OCI-LY1 (cell line): ENCODE measurements at regions not wholly inside any gene's neighbourhood (a gene's known extent, or its start where the extent isn't known, plus 50 kb on each side); places are given as distances from the start of the nearest gene placed in this dataset.

ENCODE experiments used
- CTCF ChIP-seq: fragments of 200-600 bp; sonication (generic), shearing (Covaris generic); IDR thresholded peaks from 2 replicates; pipeline ENCODE4 v1.5.1; 2017; ENCODE audit warnings: mild to moderate bottlenecking, antibody characterized with exemption, low read length, moderate library complexity, mixed read lengths
- EZH2 ChIP-seq: fragments of 200-600 bp; sonication (generic), shearing (Covaris generic); IDR thresholded peaks from 2 replicates; pipeline ENCODE4 v1.8.0; 2017; ENCODE audit warnings: borderline replicate concordance, mixed run types, mild to moderate bottlenecking, antibody characterized with exemption, low read length, moderate library complexity, mixed read lengths

DNA sequence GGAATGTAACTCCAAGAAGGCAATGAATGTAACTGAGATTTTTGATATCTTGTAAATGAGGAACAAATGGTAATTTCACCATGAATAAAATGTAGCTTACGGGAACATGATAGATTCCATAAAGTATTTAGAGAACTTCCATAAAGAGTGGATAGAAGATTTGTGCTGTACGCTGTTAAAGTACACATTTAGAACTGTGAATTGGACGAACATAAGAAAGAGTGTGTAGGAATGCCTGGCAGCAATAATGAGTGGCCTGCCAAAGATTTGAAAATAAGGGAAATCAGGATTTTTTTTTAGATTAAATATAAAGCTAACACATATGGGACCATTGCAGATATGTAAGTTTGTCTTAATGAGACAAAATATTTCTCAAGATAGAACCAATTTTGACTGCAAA, 1153.3 kb upstream of the EYS start:
- TF ChIP-seq EZH2 (no peak), CTCF (no peak)
